Astrocyte (in vitro differentiated cells and primary cell): ENCODE measurements at regions not wholly inside any gene's neighbourhood (a gene's known extent, or its start where the extent isn't known, plus 50 kb on each side); places are given as distances from the start of the nearest gene placed in this dataset.

ENCODE experiments used
- EZH2 ChIP-seq: IDR thresholded peaks from 2 replicates; pipeline ENCODE4 v1.6.1; 2012; ENCODE audit warnings: mild to moderate bottlenecking, low read length, inconsistent platforms; ENCODE audit not compliant: insufficient read depth
- TF ChIP-seq, protein P1 (sequence below): IDR thresholded peaks from 2 replicates; pipeline ENCODE4 v1.5.1; 2011; ENCODE audit warnings: low read depth, mild to moderate bottlenecking, inconsistent platforms, low read length, moderate library complexity; ENCODE audit not compliant: insufficient read depth

DNA sequence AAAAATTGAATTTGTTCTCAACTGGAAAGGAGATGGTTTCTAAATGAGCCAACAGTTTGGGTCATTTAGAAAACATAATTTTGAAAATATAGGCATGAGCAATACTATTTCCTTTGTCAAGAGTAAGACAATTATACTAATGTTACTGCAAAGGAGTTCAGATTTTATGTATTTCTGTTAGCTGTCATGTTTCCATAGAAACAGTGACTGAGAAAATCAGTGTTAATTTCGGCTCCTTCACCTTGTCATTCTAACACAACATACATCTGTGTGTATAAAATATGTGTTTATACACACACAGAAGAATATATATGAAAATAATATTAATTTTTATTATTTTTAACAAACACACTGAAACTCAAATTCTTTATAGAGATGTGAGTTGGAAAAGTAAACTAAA, 178.0 kb upstream of the SPHKAP start:
- TF ChIP-seq, protein P1, sequence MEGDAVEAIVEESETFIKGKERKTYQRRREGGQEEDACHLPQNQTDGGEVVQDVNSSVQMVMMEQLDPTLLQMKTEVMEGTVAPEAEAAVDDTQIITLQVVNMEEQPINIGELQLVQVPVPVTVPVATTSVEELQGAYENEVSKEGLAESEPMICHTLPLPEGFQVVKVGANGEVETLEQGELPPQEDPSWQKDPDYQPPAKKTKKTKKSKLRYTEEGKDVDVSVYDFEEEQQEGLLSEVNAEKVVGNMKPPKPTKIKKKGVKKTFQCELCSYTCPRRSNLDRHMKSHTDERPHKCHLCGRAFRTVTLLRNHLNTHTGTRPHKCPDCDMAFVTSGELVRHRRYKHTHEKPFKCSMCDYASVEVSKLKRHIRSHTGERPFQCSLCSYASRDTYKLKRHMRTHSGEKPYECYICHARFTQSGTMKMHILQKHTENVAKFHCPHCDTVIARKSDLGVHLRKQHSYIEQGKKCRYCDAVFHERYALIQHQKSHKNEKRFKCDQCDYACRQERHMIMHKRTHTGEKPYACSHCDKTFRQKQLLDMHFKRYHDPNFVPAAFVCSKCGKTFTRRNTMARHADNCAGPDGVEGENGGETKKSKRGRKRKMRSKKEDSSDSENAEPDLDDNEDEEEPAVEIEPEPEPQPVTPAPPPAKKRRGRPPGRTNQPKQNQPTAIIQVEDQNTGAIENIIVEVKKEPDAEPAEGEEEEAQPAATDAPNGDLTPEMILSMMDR: no peak
- TF ChIP-seq EZH2: no peak
